ENCODE measurements at regions not wholly inside any gene's neighbourhood (a gene's known extent, or its start where the extent isn't known, plus 50 kb on each side); places are given as distances from the start of the nearest gene placed in this dataset.

GRCh38 chr2:239693761-239694415 lies 293.1 kb upstream of the HDAC4 start:
- Histone ChIP-seq H3K4me1 (no peaks in the 10 kb centered on the region), H3K9me3 (no peaks in the 10 kb centered on the region), H3K4me3 (no peak overlapping the region), H3K36me3 (no peaks in the 10 kb centered on the region), H3K27ac (no peak overlapping the region), H3K27me3 (no peaks in the 10 kb centered on the region)
- FAIRE-seq (no peak), DNase-seq (peak in 1 of 6 donors; percentile 31), ATAC-seq (no peak)
- 88 to 92% methylated on average over 9 of the region's 9 CpGs for WGBS, 2 donors
- TF ChIP-seq CTCF (IDR thresholded peaks at IDR 0.05), result no peak
- intact Hi-C loops (cut with DNase I), result no loop called here

GRCh38 chr2:239693330-239693729 lies 292.5 kb upstream of the HDAC4 start:
- FAIRE-seq (no peak), DNase-seq (no peak), ATAC-seq (no peak)
- intact Hi-C loops (cut with DNase I), result no loop called here
- no peak overlapping the region for H3K27ac ChIP-seq
- no peaks in the 10 kb centered on the region for H3K9me3 ChIP-seq
- no peaks in the 10 kb centered on the region for H3K27me3 ChIP-seq
- H3K4me1 ChIP-seq, result no peaks in the 10 kb centered on the region
- TF ChIP-seq CTCF (IDR thresholded peaks at IDR 0.05), result no peak
- 70 to 72% methylated on average over 11 of the region's 11 CpGs for WGBS, 2 donors
- H3K4me3 ChIP-seq, result no peak overlapping the region
- H3K36me3 ChIP-seq, result no peaks in the 10 kb centered on the region

GRCh38 chr2:239692919-239693318 lies 292.1 kb upstream of the HDAC4 start:
- Histone ChIP-seq H3K9me3 (no peaks in the 10 kb centered on the region), H3K27ac (no peak overlapping the region), H3K36me3 (no peaks in the 10 kb centered on the region), H3K4me1 (no peaks in the 10 kb centered on the region), H3K27me3 (no peaks in the 10 kb centered on the region), H3K4me3 (no peak overlapping the region)
- FAIRE-seq (no peak), ATAC-seq (no peak), DNase-seq (no peak)
- intact Hi-C loops (cut with DNase I), result no loop called here
- no peak for TF ChIP-seq CTCF (IDR thresholded peaks at IDR 0.05)
- WGBS, 2 donors, result 89 to 91% methylated on average over 7 of the region's 7 CpGs

- no peak overlapping the region for H3K4me3 ChIP-seq
- H3K27ac ChIP-seq, result no peak overlapping the region
- DNase-seq, result peak in 4 of 6 donors; percentile 55 to 92 (median 86)
- no peaks in the 10 kb centered on the region for H3K27me3 ChIP-seq
- no peaks in the 10 kb centered on the region for H3K4me1 ChIP-seq
- 19 to 21% methylated on average over 8 of the region's 8 CpGs for WGBS, 2 donors
- FAIRE-seq, result no peak
- no peaks in the 10 kb centered on the region for H3K9me3 ChIP-seq
- TF ChIP-seq CTCF (IDR thresholded peaks at IDR 0.05), result no peak
- ATAC-seq, result peak; percentile 73 to 88 (median 80)
- intact Hi-C loops (cut with DNase I), result no loop called here
- H3K36me3 ChIP-seq, result no peaks in the 10 kb centered on the region
These were observed 291.6 kb upstream of the HDAC4 start for GRCh38 chr2:239692362-239692851.

GRCh38 chr2:239691720-239692119 lies 290.9 kb upstream of the HDAC4 start:
- TF ChIP-seq CTCF (IDR thresholded peaks at IDR 0.05), result no peak
- Histone ChIP-seq H3K27me3 (no peaks in the 10 kb centered on the region), H3K9me3 (no peaks in the 10 kb centered on the region), H3K36me3 (no peaks in the 10 kb centered on the region), H3K27ac (no peak overlapping the region), H3K4me3 (no peak overlapping the region), H3K4me1 (no peaks in the 10 kb centered on the region)
- no peak for DNase-seq
- no peak for ATAC-seq
- intact Hi-C loops (cut with DNase I), result no loop called here
- FAIRE-seq, result no peak
- 81 to 88% methylated on average over 10 of the region's 10 CpGs for WGBS, 2 donors

All from pancreas (tissue), 10 donors.